B cell (primary cell): ENCODE measurements at regions not wholly inside any gene's neighbourhood (a gene's known extent, or its start where the extent isn't known, plus 50 kb on each side); places are given as distances from the start of the nearest gene placed in this dataset.

ENCODE experiments used
- EZH2 ChIP-seq: IDR thresholded peaks from 2 replicates; pipeline ENCODE4 v1.6.1; 2012; ENCODE audit warnings: borderline replicate concordance, low read depth, mild to moderate bottlenecking, moderate library complexity, low read length; ENCODE audit not compliant: insufficient read depth, poor library complexity, severe bottlenecking
- TF ChIP-seq, protein P1 (sequence below): fragments of 200-600 bp; IDR thresholded peaks from one replicate; pipeline ENCODE4 v1.8.0; 2022; ENCODE audit warnings: antibody characterized with exemption, mild to moderate bottlenecking

DNA sequence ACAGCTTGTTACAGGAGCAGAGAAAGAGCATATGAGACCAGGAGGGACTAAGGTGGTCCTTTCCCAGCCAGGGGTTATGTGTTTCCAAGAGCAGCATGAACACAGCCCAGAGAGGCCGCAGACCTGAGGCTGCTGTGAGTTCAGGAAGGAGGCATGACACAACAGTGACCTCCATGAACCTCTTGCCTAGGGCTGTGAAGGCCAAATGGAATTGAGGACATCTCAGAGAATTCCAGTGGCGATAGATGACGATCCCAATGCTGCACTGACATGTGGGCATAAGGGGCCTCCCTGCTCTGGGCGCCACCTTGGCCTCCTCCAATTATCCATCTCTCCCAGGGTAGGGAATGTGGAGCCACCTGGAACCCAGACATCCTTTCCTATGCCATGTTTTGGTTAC is 79.9 kb upstream of the FUCA2 start:
- TF ChIP-seq, protein P1, sequence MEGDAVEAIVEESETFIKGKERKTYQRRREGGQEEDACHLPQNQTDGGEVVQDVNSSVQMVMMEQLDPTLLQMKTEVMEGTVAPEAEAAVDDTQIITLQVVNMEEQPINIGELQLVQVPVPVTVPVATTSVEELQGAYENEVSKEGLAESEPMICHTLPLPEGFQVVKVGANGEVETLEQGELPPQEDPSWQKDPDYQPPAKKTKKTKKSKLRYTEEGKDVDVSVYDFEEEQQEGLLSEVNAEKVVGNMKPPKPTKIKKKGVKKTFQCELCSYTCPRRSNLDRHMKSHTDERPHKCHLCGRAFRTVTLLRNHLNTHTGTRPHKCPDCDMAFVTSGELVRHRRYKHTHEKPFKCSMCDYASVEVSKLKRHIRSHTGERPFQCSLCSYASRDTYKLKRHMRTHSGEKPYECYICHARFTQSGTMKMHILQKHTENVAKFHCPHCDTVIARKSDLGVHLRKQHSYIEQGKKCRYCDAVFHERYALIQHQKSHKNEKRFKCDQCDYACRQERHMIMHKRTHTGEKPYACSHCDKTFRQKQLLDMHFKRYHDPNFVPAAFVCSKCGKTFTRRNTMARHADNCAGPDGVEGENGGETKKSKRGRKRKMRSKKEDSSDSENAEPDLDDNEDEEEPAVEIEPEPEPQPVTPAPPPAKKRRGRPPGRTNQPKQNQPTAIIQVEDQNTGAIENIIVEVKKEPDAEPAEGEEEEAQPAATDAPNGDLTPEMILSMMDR, result no peak
- TF ChIP-seq EZH2, result no peak
